ENCODE measurements at regions not wholly inside any gene's neighbourhood (a gene's known extent, or its start where the extent isn't known, plus 50 kb on each side); places are given as distances from the start of the nearest gene placed in this dataset.

DNA sequence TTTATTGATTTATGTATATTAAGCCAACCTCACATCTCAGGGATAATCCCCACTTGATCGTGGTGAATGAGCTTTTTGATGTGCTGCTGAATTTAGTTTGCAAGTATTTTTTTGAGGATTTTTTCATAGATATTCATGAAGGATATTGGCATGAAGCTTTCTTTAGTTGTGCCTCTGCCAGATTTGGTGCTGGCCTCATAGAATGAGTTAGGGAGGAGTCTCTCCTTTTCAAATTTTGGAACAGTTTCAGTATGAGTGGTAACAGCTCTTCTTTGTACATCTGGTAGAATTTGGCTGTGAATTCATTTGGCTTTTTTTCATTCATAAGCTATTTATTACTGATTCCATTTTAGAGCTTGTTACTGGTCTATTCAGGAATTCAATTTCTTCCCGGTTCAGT is 197.2 kb upstream of the NDST4 start:
- no peak overlapping the region for H2BK12ac ChIP-seq (ENCODE audit: insufficient read length, low read depth, low read length)
- H3K79me2 ChIP-seq (ENCODE audit: insufficient read depth, low read length) = no peaks in the 10 kb centered on the region
- H3K4me2 ChIP-seq (ENCODE audit: insufficient read depth, insufficient read length, low read length) = no peak overlapping the region
- H3K27me3 ChIP-seq (ENCODE audit: insufficient read depth, low read length) = no peaks in the 10 kb centered on the region
- H3K27ac ChIP-seq (ENCODE audit: insufficient read length, low read depth, low read length) = no peak overlapping the region
- no peak overlapping the region for H4K8ac ChIP-seq (replicated peaks; ENCODE audit: insufficient read length, low read depth, low read length)
- H3K18ac ChIP-seq (ENCODE audit: insufficient read length, low read depth, low read length) = no peak overlapping the region
- no peak overlapping the region for H3K14ac ChIP-seq (ENCODE audit: insufficient read depth, low read length)
- no peak overlapping the region for H4K91ac ChIP-seq (ENCODE audit: insufficient read length, low read depth, low read length)
- H3K4ac ChIP-seq (ENCODE audit: low read depth, low read length) = no peak overlapping the region
- no peaks in the 10 kb centered on the region for H3K27me3 Mint-ChIP-seq (ENCODE audit: low read depth)
- H2BK20ac ChIP-seq (ENCODE audit: low read depth, low read length, poor library complexity, severe bottlenecking) = no peak overlapping the region
- no peak overlapping the region for H3K23ac ChIP-seq (ENCODE audit: insufficient read length, low read depth, low read length)
- no peaks in the 10 kb centered on the region for H3K79me1 ChIP-seq (ENCODE audit: insufficient read depth, low read depth, low read length, poor library complexity, severe bottlenecking)
- no peaks in the 10 kb centered on the region for H4K20me1 ChIP-seq (ENCODE audit: control insufficient read depth, insufficient read depth, insufficient read length)
- no peak for DNase-seq
- H3K36me3 Mint-ChIP-seq (ENCODE audit: insufficient read depth in 1 of 3, low read depth in 3 of 3) = no peaks in the 10 kb centered on the region
- no peak overlapping the region for H3K4me3 Mint-ChIP-seq
- H3K27ac Mint-ChIP-seq = no peak overlapping the region; a peak in 1 of 7 replicates
- TF ChIP-seq, protein P1, sequence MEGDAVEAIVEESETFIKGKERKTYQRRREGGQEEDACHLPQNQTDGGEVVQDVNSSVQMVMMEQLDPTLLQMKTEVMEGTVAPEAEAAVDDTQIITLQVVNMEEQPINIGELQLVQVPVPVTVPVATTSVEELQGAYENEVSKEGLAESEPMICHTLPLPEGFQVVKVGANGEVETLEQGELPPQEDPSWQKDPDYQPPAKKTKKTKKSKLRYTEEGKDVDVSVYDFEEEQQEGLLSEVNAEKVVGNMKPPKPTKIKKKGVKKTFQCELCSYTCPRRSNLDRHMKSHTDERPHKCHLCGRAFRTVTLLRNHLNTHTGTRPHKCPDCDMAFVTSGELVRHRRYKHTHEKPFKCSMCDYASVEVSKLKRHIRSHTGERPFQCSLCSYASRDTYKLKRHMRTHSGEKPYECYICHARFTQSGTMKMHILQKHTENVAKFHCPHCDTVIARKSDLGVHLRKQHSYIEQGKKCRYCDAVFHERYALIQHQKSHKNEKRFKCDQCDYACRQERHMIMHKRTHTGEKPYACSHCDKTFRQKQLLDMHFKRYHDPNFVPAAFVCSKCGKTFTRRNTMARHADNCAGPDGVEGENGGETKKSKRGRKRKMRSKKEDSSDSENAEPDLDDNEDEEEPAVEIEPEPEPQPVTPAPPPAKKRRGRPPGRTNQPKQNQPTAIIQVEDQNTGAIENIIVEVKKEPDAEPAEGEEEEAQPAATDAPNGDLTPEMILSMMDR (conservative IDR thresholded peaks at IDR 0.05) = no peak
- no peak overlapping the region for H3K9ac ChIP-seq (ENCODE audit: extremely low read depth, insufficient read length, low read length)
- no CpG with 5 or more reads among the region's 2 CpGs for WGBS (ENCODE audit: extremely low coverage, insufficient read length, low lambda C conversion rate)
- H3K4me1 ChIP-seq (ENCODE audit: insufficient read depth, low read length) = no peaks in the 10 kb centered on the region; the same call in 1 of the 2 replicates
- no peak overlapping the region for H2AFZ ChIP-seq (ENCODE audit: low read length)
- no peaks in the 10 kb centered on the region for H3K9me3 Mint-ChIP-seq
- no peak overlapping the region for H4K5ac ChIP-seq (ENCODE audit: insufficient read length, low read depth, low read length)
- no peak overlapping the region for H2AK5ac ChIP-seq (ENCODE audit: insufficient read length, low read length)
- no peak overlapping the region for H3T11ph ChIP-seq (ENCODE audit: low read length)
- H2BK120ac ChIP-seq (ENCODE audit: low read depth, low read length, poor library complexity, severe bottlenecking) = no peak overlapping the region
- no peak overlapping the region for H3K56ac ChIP-seq (ENCODE audit: insufficient read length, low read depth, low read length)
- H2BK15ac ChIP-seq (ENCODE audit: low read depth, low read length) = no peak overlapping the region
- H3K23me2 ChIP-seq (ENCODE audit: insufficient read length, low read depth, low read length, poor library complexity, severe bottlenecking) = no peaks in the 10 kb centered on the region
- no peak overlapping the region for H2BK5ac ChIP-seq (ENCODE audit: insufficient read length, low read length)
- peaks cover 6 to 10% of the 10 kb centered on the region in 2 experiments; a peak in 3 of 4 replicates for H3K4me1 Mint-ChIP-seq
- H3K9me3 ChIP-seq (ENCODE audit: control insufficient read depth, low read depth, low read length) = no peaks in the 10 kb centered on the region
